Erythroblast (primary cell): ENCODE measurements at regions not wholly inside any gene's neighbourhood (a gene's known extent, or its start where the extent isn't known, plus 50 kb on each side); places are given as distances from the start of the nearest gene placed in this dataset.

Experiments
- GATA1 ChIP-seq: IDR thresholded peaks from 2 replicates; pipeline ENCODE4 v1.6.1; 2011; ENCODE audit warnings: low read depth, mild to moderate bottlenecking, control low read depth, low read length, moderate library complexity
- POLR2A ChIP-seq: IDR thresholded peaks from 2 replicates; pipeline ENCODE4 v1.6.1; 2011; ENCODE audit warnings: mild to moderate bottlenecking, low read length

DNA sequence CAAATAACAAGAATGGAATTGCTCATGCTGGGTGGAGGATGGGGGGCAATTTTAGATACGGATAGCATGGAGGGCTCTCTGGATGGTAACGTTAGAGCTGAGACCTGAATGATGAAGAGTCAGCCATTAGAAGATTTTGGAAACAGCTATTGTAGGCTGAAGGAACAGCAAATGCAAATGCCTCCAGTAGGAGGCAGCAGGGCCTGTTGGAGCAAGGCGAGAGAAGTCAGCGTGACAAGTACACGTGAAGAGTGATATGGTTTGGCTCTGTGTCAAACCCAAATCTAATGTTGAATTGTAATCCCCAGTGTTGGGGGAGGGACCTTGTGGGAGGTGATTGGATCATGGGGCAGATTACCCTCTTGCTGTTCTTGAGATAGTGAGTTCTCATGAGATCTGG, 59.3 kb upstream of the SOD3 start:
- no peak for TF ChIP-seq POLR2A
- no peak for TF ChIP-seq GATA1
